HG03135 (cell line): ENCODE measurements at regions not wholly inside any gene's neighbourhood (a gene's known extent, or its start where the extent isn't known, plus 50 kb on each side); places are given as distances from the start of the nearest gene placed in this dataset.
"Not testable (repeated sequence)": the region's sequence is repeated elsewhere in the genome, so short reads cannot be mapped to it uniquely, and the experiment has no call there.

Experiments
- ATAC-seq: cut with Tn5 transposase; IDR thresholded peaks from one replicate; pipeline ENCODE4 v1.9.1; 2021; ENCODE audit warnings: mild to moderate bottlenecking, moderate library complexity; ENCODE audit not compliant: unreplicated experiment

DNA sequence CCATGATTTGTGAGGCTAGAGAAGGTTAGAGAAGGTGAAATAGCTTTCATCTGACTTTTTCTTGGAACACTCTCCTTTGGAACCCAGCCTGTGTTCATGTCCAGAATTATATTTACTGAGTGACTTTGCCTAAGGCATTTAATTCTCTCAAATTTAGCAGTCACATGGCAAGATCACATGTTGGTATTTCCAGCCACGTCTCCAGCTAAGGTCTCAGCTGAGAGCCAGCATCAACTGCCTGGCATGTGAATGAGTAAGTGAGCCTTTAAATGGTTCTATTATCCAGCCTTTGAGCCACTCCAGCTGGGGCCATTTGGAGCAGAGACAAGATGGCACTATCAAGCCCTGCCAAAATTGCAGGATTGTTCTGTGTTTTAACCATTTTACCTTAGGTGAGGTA is 130.2 kb upstream of the SGO1 start:
- no peak for ATAC-seq

DNA sequence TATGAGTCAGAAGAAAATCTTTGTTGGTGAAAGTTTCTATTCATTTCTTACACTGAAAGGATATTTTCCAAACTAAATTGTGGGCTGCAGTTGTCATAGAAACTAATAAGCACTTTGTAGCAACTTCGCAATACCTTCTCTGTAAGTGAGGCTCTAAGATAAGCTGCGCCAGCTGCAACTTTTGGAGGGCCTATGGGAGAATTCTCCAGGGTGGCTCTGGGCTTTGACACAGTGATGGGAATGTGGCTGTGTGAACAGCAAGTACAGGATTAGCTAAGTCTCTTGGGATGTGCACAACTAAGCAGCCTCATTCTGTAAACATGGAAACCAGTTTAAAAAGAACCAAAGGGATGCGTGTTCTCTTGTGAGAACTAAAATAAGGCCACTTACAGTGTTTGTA is 124.6 kb upstream of the SGO1 start:
- no peak for ATAC-seq

DNA sequence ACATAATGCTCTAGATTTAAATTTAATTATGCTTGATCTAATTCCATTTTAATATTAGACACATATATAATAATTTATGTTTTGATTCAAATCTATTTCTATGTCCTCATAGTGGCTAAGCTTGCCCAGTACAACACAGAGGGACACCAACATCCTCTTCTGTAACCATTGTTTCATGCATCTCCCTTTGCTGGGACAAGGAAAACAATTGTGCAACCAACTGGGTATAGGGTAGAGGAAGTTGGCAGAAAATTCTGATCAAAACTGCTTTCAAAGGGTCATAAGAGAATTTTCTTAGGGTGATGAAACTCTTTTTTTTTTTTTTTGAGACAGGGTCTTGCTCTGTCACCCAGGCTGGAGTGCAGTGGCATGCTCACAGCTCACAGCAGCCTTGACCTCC is 121.4 kb upstream of the SGO1 start:
- no peak for ATAC-seq

- ATAC-seq: no peak
Observed at GRCh38 chr3:20305647-20306046, 119.6 kb upstream of the SGO1 start.

GRCh38 chr3:20302766-20303165 is 116.8 kb upstream of the SGO1 start:
- ATAC-seq: no peak

GRCh38 chr3:20288050-20288449 is 102.0 kb upstream of the SGO1 start:
- no peak for ATAC-seq

GRCh38 chr3:20280257-20280656 is 94.3 kb upstream of the SGO1 start:
- ATAC-seq: no peak

DNA sequence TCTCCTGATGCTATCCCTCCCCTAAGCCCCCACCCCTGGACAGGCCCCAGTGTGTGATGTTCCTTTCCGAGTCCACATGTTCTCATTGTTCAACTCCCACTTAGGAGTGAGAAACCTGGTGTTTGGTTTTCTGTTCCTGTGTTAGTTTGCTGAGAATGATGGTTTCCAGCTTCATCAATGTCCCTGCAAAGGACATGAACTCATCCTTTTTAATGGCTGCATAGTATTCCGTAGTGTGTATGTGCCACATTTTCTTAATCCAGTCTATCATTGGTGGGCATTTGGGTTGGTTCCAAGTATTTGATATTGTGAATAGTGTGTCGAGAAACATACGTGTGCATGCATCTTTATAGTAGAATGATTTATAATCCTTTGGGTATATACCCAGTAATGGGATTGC is 80.0 kb upstream of the SGO1 start:
- ATAC-seq: not testable (repeated sequence)

- no peak for ATAC-seq
Observed at GRCh38 chr3:20264900-20265567, 79.0 kb upstream of the SGO1 start.

DNA sequence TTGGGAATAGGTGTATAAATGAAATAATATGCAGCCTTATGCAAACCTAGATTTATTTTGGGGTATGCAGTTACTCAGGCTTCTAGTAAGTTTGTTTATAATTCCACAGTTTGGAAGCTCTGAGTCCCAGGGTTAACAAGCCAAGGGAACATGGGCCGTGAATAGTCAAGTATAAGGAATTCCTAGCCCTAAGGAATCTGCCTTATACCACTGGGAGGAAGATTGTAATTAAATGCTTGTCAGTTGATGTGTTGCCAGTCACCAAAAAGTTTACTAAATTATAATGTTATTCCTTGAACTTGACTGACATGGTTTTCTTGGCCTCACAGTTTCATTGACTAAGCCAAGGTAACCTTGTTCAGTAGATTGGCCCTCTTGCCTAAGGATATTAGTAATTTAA is 72.4 kb upstream of the SGO1 start:
- ATAC-seq: no peak

- peak; percentile 88 for ATAC-seq
Observed at GRCh38 chr3:20256144-20256543, 70.1 kb upstream of the SGO1 start.

DNA sequence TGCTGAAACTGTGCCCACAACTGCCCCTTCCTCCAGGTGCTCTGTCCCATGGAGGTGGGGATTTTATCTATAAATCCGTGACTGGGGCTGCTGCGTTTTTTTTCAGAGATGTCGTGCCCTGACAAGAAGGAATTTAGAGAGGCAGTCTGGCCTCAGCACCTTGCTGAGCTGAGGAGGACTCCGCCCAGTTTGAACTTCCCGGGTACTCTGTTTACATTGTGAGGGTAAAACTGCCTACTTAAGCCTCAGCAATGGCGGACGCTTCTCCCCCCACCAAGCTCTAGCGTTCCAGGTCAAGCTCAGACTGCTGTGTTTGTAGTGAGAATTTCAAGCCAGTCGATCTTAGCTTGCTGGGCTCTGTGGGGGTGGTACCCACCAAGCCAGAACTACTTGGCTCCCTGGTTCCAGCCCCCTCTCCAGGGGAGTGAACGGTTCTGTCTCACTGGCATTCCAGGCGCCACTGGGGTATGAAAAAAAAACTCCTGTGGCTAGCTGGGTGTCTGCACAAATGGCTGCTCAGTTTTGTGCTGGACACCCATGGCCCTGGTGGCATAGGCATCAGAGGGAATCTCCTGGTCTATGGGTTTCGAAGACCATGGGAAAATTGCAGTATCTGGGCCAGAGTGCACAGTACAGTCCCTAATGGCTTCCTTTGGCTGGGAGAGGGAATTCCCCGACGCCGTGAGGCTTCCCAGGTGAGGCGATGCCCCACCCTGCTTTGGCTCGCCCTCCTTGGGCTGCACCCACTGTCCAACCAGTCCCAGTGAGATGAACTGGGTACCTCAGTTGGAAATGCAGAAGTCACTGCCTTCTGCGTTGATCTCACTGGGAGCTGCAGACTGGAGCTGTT is 68.5 kb upstream of the SGO1 start:
- no peak for ATAC-seq

GRCh38 chr3:20250786-20251185 is 64.8 kb upstream of the SGO1 start:
- no peak for ATAC-seq

DNA sequence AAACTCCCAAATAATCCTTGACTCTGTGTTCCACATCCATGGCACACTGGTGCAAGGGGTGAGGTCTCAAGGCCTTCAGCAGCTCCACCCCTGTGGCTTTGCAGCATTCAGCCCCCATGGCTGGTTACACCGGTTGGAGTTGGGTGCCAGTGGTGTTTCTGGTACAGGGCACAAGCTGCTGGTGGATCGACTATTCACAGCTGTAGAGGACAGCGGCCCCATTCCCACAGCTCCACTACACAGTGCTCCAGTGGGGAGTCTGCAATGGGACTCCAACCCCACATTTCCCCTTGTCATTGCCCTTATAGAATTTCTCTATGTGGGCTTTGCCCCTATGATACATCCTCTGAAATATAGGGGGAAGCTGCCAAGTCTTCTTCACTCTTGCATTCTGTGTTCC is 64.3 kb upstream of the SGO1 start:
- no peak for ATAC-seq

DNA sequence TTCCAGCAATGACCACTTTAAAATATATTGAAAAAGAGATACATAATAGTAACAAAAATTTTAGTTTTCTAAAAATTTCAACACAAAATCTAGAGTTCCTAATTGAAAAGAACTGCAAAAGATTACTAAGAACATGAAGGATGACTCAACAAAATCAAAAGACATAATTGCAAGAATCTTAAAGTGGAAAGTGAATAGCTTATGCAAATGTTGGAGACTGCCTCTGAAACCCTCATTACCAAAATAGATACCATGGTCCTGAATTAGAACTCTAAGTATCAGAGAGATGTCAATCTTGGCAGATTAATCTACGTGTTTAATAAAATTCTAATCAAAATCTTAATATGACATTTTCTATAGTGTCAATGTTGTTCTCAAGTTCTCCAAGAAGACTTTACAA is 60.7 kb upstream of the SGO1 start:
- ATAC-seq: no peak

GRCh38 chr3:20245781-20246180 is 59.8 kb upstream of the SGO1 start:
- ATAC-seq: no peak

DNA sequence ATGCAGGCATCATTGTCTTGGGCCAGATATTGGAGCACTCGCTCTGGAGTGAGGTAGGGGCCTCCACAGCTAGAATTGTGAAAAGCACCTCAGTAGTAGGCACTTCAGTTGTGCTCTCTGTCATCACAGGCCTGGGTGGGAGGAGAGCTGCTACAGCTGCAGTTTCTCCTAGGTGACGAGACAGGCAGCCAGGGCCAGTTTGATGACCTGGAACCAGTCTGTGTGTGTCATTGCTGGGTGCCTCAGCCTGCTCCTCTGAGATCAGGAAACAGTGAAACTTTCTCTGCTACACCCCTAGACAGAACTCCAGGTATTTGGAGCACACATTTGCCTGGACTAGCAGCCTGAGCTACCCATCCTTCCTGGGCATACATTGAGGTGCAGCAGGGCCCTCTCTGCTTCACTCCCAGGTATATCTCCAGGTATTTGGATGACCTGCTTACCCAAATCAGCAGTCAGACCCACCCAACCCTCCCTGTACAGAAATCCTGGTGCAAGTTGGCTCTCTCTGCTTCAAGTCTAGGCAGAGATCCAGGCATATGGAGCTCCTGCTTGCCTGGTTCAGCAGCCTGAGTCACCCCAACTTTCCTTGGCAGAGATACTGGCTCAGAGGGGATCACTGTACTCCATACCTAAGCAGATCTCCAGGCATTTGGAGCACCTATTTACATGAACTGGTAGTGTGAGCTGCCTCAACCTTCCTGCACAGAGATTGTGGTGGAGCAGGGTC is 54.3 kb upstream of the SGO1 start:
- ATAC-seq: no peak

DNA sequence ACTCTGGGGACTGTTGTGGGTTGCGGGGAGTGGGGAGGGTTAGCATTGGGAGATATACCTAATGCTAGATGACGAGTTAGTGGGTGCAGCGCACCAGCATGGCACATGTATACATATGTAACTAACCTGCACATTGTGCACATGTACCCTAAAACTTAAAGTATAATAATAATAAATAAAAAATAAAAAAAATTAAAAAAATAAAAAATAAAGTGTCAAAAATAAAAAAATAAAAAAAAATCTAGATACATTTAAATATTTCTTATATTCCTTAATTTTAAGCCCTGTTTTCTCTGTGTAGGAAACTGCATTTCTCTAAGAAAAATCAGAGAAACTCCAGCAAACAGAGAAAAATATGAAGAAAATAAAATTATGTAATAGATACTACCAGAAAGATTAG is 52.2 kb upstream of the SGO1 start:
- not testable (repeated sequence) for ATAC-seq

GRCh38 chr3:20236603-20237002 is 50.6 kb upstream of the SGO1 start:
- no peak for ATAC-seq
